ENCODE measurements at regions not wholly inside any gene's neighbourhood (a gene's known extent, or its start where the extent isn't known, plus 50 kb on each side); places are given as distances from the start of the nearest gene placed in this dataset.

DNA sequence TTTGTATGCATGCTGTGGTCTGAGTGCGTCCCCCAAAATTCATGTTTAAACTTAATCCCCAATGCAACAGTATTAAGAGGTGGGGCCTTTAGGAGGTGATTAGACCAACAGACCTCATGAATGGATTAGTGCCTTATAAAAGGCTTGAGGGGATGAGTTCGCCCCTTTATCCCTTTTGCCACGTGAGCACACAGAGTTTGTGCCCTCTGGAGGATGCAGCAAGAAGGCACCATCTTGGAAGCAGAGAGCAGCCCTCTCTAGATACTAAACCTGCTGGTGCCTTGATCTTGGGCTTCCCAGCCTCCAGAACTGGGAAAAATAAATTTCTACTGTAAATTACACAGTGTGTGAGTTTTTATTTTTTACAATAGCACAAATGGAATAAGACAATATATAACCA is 177.1 kb upstream of the SPRY4 start:
- no peak for DNase-seq (ENCODE audit: low read depth)
- no peak overlapping the region for H3K4me3 ChIP-seq (ENCODE audit: control insufficient read depth, low read depth, low read length)
- no peak for TF ChIP-seq CTCF (conservative IDR thresholded peaks at IDR 0.05; ENCODE audit: control insufficient read depth, insufficient read depth, low read depth, low read length)

GRCh38 chr5:142500227-142500905 is 175.5 kb upstream of the SPRY4 start:
- TF ChIP-seq CTCF (conservative IDR thresholded peaks at IDR 0.05; ENCODE audit: control insufficient read depth, insufficient read depth, low read depth, low read length) = no peak

DNA sequence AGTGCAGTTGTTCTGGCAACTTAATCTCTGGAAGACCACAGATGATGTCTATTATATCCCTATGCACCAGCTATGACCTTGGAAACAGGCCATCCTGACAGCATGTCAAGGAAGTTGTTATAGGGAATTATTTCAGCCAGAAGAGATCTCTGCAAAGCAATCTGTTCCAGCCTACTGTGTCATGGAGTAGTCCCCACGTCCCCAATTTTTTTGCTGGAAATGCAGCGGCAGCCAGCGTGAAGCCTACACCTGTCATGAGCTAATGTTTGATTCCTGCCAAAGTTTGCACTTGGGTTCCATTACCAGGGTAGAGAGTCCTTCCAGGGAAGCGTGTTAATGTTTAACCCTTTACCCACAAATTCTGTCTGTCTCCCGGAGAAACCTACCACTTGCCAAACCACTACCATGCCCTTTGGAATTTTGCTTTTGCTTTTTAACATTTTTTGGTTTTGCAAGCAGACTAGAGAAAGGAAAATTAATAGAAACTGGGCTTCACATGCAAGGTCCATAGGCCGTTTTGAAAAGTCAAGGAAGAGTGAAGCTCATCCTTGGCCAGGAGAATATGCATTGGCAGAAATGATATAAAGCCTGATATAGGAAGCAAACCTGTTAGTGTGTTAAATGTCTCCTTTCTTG is 174.9 kb upstream of the SPRY4 start:
- no peak for DNase-seq (ENCODE audit: low read depth)
- no peak overlapping the region for H3K4me3 ChIP-seq (ENCODE audit: control insufficient read depth, low read depth, low read length)
- no peak for TF ChIP-seq CTCF (conservative IDR thresholded peaks at IDR 0.05; ENCODE audit: control insufficient read depth, insufficient read depth, low read depth, low read length)

More at GRCh38 chr5:142500227-142500905, 175.5 kb upstream of the SPRY4 start:
- no peak for DNase-seq (ENCODE audit: low read depth)
- no peak overlapping the region for H3K4me3 ChIP-seq (ENCODE audit: control insufficient read depth, low read depth, low read length)

DNA sequence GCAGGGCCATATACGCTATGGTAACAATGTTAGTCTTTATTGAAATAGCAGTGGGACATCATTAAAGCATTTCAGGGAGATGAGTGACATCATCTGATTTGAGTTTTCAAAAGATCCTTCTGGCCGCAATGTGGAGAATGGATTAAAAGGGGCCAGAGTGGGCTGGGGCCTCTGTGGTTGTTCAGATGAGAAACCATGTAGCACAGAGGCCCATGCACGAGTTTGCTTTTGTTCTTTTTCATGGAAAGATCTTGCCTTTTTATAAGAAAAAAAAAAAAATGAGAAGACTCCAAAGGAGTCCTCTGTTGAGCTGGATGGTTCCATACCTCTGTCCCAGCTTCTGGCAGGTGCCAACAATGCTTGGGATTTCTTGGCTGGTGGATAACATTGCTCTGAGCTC is 173.5 kb upstream of the SPRY4 start:
- no peak overlapping the region for H3K4me3 ChIP-seq (ENCODE audit: control insufficient read depth, low read depth, low read length)
- no peak for DNase-seq (ENCODE audit: low read depth)
- TF ChIP-seq CTCF (conservative IDR thresholded peaks at IDR 0.05; ENCODE audit: control insufficient read depth, insufficient read depth, low read depth, low read length) = no peak

- no peak for TF ChIP-seq CTCF (conservative IDR thresholded peaks at IDR 0.05; ENCODE audit: control insufficient read depth, insufficient read depth, low read depth, low read length)
- DNase-seq (ENCODE audit: low read depth) = peak; percentile 65
Observed at GRCh38 chr5:142495531-142495930, 170.7 kb upstream of the SPRY4 start.

GRCh38 chr5:142493875-142494518 is 169.2 kb upstream of the SPRY4 start:
- TF ChIP-seq CTCF (conservative IDR thresholded peaks at IDR 0.05; ENCODE audit: control insufficient read depth, insufficient read depth, low read depth, low read length) = no peak
- no peak overlapping the region for H3K4me3 ChIP-seq (ENCODE audit: control insufficient read depth, low read depth, low read length)
- DNase-seq (ENCODE audit: low read depth) = no peak

More at GRCh38 chr5:142495531-142495930, 170.7 kb upstream of the SPRY4 start:
- no peak overlapping the region for H3K4me3 ChIP-seq (ENCODE audit: control insufficient read depth, low read depth, low read length)
